ENCODE measurements at regions not wholly inside any gene's neighbourhood (a gene's known extent, or its start where the extent isn't known, plus 50 kb on each side); places are given as distances from the start of the nearest gene placed in this dataset.

DNA sequence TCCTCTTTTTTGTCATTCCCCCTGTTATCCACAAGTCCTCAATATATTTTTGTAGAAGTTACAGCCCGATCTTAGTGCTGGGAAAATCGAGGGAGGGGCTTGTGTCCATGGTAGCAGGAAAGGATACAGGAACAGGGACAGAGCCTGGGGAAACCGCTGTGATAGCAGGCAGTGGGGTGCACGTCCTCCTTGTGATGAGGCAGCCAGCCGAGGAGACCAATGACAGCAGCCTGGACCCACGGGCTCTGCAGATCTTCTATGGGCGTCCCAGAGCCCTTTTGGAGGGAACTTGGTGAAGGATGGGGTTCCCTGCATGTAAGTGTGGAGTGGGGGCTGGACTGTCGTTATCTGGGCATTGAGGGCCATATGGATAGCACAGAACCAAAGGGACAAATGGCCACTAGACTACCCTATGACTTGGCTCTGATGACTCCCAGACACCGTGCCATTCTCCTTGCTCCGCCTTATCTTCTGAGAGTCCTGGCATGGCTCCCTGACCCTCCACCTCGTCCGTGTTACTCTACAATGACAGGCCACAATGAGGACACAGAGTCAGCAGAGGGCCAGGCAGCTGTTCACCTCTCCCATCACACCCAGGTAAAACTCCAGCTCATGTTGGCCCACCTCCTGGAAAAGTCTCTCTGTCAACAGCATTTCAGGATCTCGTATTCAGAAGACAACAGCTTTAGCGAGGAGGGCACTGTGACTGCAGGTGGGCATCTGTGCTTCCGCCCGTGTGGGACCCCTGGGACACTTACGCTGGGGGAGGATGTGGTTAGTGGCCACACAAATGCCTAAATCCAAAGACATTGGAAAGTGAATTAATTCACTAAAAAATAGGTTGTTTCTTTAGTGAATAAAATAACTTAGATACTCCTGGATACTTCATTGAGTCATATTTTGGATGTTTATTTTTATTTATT is 100.1 kb downstream of the VAPA start:
- Mint-ChIP-seq H3K27me3 (ENCODE audit: low read depth) (peaks cover 19% of the 10 kb centered on the region), H3K27ac (peak overlapping the region in 1 of 3 experiments; percentile 35), H3K36me3 (ENCODE audit: low read depth) (no peaks in the 10 kb centered on the region), H3K9me3 (no peaks in the 10 kb centered on the region), H3K4me1 (peaks cover 30% of the 10 kb centered on the region), H3K4me3 (no peak overlapping the region)
- TF ChIP-seq, protein P1, sequence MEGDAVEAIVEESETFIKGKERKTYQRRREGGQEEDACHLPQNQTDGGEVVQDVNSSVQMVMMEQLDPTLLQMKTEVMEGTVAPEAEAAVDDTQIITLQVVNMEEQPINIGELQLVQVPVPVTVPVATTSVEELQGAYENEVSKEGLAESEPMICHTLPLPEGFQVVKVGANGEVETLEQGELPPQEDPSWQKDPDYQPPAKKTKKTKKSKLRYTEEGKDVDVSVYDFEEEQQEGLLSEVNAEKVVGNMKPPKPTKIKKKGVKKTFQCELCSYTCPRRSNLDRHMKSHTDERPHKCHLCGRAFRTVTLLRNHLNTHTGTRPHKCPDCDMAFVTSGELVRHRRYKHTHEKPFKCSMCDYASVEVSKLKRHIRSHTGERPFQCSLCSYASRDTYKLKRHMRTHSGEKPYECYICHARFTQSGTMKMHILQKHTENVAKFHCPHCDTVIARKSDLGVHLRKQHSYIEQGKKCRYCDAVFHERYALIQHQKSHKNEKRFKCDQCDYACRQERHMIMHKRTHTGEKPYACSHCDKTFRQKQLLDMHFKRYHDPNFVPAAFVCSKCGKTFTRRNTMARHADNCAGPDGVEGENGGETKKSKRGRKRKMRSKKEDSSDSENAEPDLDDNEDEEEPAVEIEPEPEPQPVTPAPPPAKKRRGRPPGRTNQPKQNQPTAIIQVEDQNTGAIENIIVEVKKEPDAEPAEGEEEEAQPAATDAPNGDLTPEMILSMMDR (IDR thresholded peaks at IDR 0.05; ENCODE audit: unreplicated experiment in 3 of 3) = no peak

DNA sequence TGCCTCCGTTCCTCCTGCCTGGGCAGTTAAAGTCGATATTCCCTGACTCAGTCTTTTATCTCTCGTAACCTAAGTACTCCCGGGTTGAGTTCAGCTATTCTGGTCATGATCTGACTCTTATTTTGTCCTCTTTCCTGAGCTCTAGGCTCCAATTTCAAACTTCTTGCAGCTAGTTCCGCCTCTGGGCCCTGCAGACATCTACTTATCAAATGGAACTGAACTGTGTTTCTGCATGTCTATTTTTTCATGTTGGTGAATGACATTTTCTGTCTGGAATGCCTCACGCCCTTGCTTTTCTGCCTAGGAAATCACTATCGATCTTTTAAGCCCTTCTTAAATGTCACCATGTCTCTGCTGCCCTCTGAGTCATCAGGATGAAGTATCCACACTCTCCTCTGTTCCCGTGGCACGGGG is 101.5 kb downstream of the VAPA start:
- H3K36me3 Mint-ChIP-seq (ENCODE audit: low read depth) = no peaks in the 10 kb centered on the region
- no peak overlapping the region for H3K4me3 Mint-ChIP-seq
- peak overlapping the region in 2 of 3 experiments; percentile 9 to 37 for H3K27ac Mint-ChIP-seq
- TF ChIP-seq, protein P1 (IDR thresholded peaks at IDR 0.05; ENCODE audit: unreplicated experiment in 3 of 3) = no peak
- peaks cover 15% of the 10 kb centered on the region for H3K27me3 Mint-ChIP-seq (ENCODE audit: low read depth)
- H3K4me1 Mint-ChIP-seq = peaks cover 25% of the 10 kb centered on the region
- H3K9me3 Mint-ChIP-seq = no peaks in the 10 kb centered on the region

DNA sequence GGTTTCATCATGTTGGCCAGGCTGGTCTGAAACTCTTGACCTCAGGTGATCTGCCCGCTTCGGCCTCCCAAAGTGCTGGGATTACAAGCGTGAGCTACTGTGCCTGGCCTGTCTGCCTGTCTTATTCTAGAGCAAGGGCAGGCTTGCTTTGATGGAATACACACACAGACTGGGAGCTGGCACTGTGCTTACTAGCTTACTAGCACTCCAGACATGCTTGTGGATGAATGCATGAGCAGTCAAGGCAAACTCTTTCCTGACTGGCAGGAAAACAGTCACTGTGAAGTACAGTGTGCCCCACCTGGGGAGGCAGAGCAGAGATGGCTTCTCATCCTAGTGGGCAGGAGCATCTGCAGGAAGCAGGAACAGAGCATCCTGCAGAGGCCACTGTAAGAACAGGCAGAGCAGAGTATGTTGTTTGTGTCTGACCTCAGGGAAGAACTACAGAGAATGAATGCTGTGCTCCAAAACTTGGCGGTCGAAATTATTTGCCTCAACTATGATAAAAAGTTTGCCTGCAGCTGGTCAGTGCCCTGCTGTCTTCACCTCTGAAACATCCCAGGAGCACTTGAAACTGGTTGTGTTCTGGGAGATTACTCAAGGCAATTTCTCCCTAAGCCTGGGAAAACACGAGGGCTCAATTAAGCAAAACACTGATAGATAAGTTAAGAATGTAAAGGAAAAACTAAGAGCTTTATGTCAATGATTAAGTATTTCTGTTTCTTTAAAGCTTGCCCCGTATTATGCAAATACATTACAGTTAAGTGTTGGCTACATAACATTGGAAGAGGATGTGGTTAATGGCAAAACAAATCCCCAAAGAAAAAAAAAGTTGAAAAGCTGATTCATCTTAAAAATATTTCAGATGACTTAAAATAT is 102.4 kb downstream of the VAPA start:
- Mint-ChIP-seq H3K4me1 (peaks cover 16% of the 10 kb centered on the region), H3K27me3 (ENCODE audit: low read depth) (peaks cover 9% of the 10 kb centered on the region), H3K27ac (peak overlapping the region in 2 of 3 experiments; percentile 83 to 91), H3K9me3 (no peaks in the 10 kb centered on the region), H3K4me3 (no peak overlapping the region), H3K36me3 (ENCODE audit: low read depth) (no peaks in the 10 kb centered on the region)
- TF ChIP-seq, protein P1 (IDR thresholded peaks at IDR 0.05; ENCODE audit: unreplicated experiment in 3 of 3) = peak in 2 of 3 experiments; percentile 18 to 24

DNA sequence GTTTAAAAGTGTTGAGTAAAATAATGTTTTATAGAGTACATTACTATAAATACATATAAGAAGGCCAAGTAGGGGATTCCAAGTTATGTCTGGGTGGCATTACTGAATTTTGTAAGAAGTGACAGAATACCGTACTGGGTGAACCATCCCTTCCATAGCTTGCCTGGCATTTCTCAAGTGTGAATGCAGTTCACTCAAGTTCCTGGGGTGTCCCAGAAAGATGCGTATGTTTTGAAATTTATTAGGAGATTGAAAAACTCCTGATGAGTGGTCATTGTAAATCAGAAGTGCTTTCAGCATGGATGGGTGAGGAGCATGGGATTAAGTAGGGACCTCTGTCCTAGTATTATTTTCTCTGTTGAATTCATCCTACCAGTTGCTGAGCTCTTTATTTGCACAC is 103.2 kb downstream of the VAPA start:
- peaks cover 15% of the 10 kb centered on the region for H3K4me1 Mint-ChIP-seq
- TF ChIP-seq, protein P1 (IDR thresholded peaks at IDR 0.05; ENCODE audit: unreplicated experiment in 3 of 3) = no peak
- no peak overlapping the region for H3K27ac Mint-ChIP-seq
- no peaks in the 10 kb centered on the region for H3K9me3 Mint-ChIP-seq
- H3K36me3 Mint-ChIP-seq (ENCODE audit: low read depth) = no peaks in the 10 kb centered on the region
- H3K4me3 Mint-ChIP-seq = no peak overlapping the region
- H3K27me3 Mint-ChIP-seq (ENCODE audit: low read depth) = peaks cover 9% of the 10 kb centered on the region

DNA sequence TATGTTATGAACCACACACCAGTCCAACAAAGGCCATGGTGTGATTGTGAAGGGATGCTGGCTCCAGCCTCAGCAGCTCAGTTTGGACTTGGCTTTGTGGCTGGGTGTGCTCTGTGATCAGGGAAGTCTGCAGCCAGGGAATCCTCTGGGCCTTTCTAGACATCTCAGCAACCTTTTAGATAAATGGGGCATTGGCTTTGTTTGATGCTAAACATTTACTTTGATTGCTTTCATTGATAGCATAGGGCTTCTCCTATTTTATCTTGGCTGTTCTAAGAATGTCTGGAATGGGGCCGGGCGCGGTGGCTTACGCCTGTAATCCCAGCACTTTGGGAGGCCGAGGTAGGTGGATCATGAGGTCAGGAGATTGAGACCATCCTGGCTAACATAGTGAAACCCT is 104.5 kb downstream of the VAPA start:
- Mint-ChIP-seq H3K27me3 (ENCODE audit: low read depth) (peaks cover 9% of the 10 kb centered on the region), H3K27ac (no peak overlapping the region), H3K4me1 (peaks cover 15% of the 10 kb centered on the region), H3K36me3 (ENCODE audit: low read depth) (no peaks in the 10 kb centered on the region), H3K9me3 (no peaks in the 10 kb centered on the region), H3K4me3 (no peak overlapping the region)
- TF ChIP-seq, protein P1 (IDR thresholded peaks at IDR 0.05; ENCODE audit: unreplicated experiment in 3 of 3) = no peak

All from nephron (organoid).